ENCODE measurements at regions not wholly inside any gene's neighbourhood (a gene's known extent, or its start where the extent isn't known, plus 50 kb on each side); places are given as distances from the start of the nearest gene placed in this dataset.

GRCh38 chr13:86665842-86666241 lies 866.6 kb upstream of the SLITRK6 start:
- Histone ChIP-seq H3F3A (ENCODE audit: insufficient read depth, low read length) (0 out of 2 replicates have a peak, but pooled peaks cover 3% of the 10 kb centered on the region), H2AFZ (ENCODE audit: low read length) (no peak overlapping the region), H4K20me1 (ENCODE audit: insufficient read depth, low read length) (no peaks in the 10 kb centered on the region), H3K4me3 (ENCODE audit: low read depth, low read length, poor library complexity, severe bottlenecking) (no peak overlapping the region), H3K4me1 (ENCODE audit: insufficient read depth, low read length, severe bottlenecking) (peaks cover 18% of the 10 kb centered on the region), H3K9ac (ENCODE audit: low read length) (no peak overlapping the region), H3K36me3 (ENCODE audit: insufficient read depth, low read length) (no peaks in the 10 kb centered on the region), H3K27ac (ENCODE audit: low read depth, low read length, poor library complexity, severe bottlenecking) (no peak overlapping the region), H3K9me3 (ENCODE audit: low read length) (no peaks in the 10 kb centered on the region), H3K27me3 (ENCODE audit: insufficient read depth, low read length) (no peaks in the 10 kb centered on the region), H3K4me2 (ENCODE audit: low read length) (no peak overlapping the region), H3K9me2 (ENCODE audit: low read depth, low read length) (no peaks in the 10 kb centered on the region), H3K79me2 (ENCODE audit: insufficient read depth, low read length) (no peaks in the 10 kb centered on the region)
- TF ChIP-seq CTCF (IDR thresholded peaks at IDR 0.05; ENCODE audit: low read length): no peak
- TF ChIP-seq EZH2 (IDR thresholded peaks at IDR 0.05; ENCODE audit: borderline replicate concordance, low read length): no peak

- Histone ChIP-seq H3F3A (ENCODE audit: insufficient read depth, low read length) (no peaks in the 10 kb centered on the region), H3K36me3 (ENCODE audit: insufficient read depth, low read length) (no peaks in the 10 kb centered on the region), H3K4me3 (ENCODE audit: low read depth, low read length, poor library complexity, severe bottlenecking) (no peak overlapping the region), H3K9me2 (ENCODE audit: low read depth, low read length) (no peaks in the 10 kb centered on the region), H2AFZ (ENCODE audit: low read length) (no peak overlapping the region), H3K9me3 (ENCODE audit: low read length) (no peaks in the 10 kb centered on the region), H3K27me3 (ENCODE audit: insufficient read depth, low read length) (no peaks in the 10 kb centered on the region), H3K27ac (ENCODE audit: low read depth, low read length, poor library complexity, severe bottlenecking) (no peak overlapping the region), H3K4me1 (ENCODE audit: insufficient read depth, low read length, severe bottlenecking) (peaks cover 45% of the 10 kb centered on the region), H4K20me1 (ENCODE audit: insufficient read depth, low read length) (no peaks in the 10 kb centered on the region), H3K4me2 (ENCODE audit: low read length) (no peak overlapping the region), H3K9ac (ENCODE audit: low read length) (no peak overlapping the region), H3K79me2 (ENCODE audit: insufficient read depth, low read length) (no peaks in the 10 kb centered on the region)
- TF ChIP-seq CTCF (IDR thresholded peaks at IDR 0.05; ENCODE audit: low read length): no peak
- no peak for TF ChIP-seq EZH2 (IDR thresholded peaks at IDR 0.05; ENCODE audit: borderline replicate concordance, low read length)
Measured at GRCh38 chr13:86673931-86674431, 874.8 kb upstream of the SLITRK6 start.

- Histone ChIP-seq H3F3A (ENCODE audit: insufficient read depth, low read length) (peaks cover 4% of the 10 kb centered on the region; the same call in 1 of the 2 replicates), H3K4me2 (ENCODE audit: low read length) (peak overlapping the region; percentile 42; the same call in 1 of the 2 replicates), H4K20me1 (ENCODE audit: insufficient read depth, low read length) (no peaks in the 10 kb centered on the region), H3K9me3 (ENCODE audit: low read length) (no peaks in the 10 kb centered on the region), H3K27me3 (ENCODE audit: insufficient read depth, low read length) (no peaks in the 10 kb centered on the region), H2AFZ (ENCODE audit: low read length) (peak overlapping the region; percentile 58), H3K4me1 (ENCODE audit: insufficient read depth, low read length, severe bottlenecking) (peaks cover 7% of the 10 kb centered on the region), H3K36me3 (ENCODE audit: insufficient read depth, low read length) (no peaks in the 10 kb centered on the region), H3K4me3 (ENCODE audit: low read depth, low read length, poor library complexity, severe bottlenecking) (no peak overlapping the region), H3K79me2 (ENCODE audit: insufficient read depth, low read length) (no peaks in the 10 kb centered on the region), H3K9ac (ENCODE audit: low read length) (no peak overlapping the region), H3K9me2 (ENCODE audit: low read depth, low read length) (no peaks in the 10 kb centered on the region), H3K27ac (ENCODE audit: low read depth, low read length, poor library complexity, severe bottlenecking) (no peak overlapping the region)
- TF ChIP-seq EZH2 (IDR thresholded peaks at IDR 0.05; ENCODE audit: borderline replicate concordance, low read length) (no peak), CTCF (IDR thresholded peaks at IDR 0.05; ENCODE audit: low read length) (no peak)
Measured at GRCh38 chr13:86681223-86681622, 882.0 kb upstream of the SLITRK6 start.

Data from OCI-LY1 (cell line).